GM18861 (cell line): ENCODE measurements at regions not wholly inside any gene's neighbourhood (a gene's known extent, or its start where the extent isn't known, plus 50 kb on each side); places are given as distances from the start of the nearest gene placed in this dataset.

Experiments
- ATAC-seq: cut with Tn5 transposase; IDR thresholded peaks from one replicate; pipeline ENCODE4 v1.9.1; 2021; ENCODE audit not compliant: unreplicated experiment

- ATAC-seq: no peak
These were observed 480.0 kb upstream of the ROBO1 start for GRCh38 chr3:80247766-80248165.

GRCh38 chr3:80244390-80244789 lies 476.6 kb upstream of the ROBO1 start:
- no peak for ATAC-seq

GRCh38 chr3:80241791-80242190 lies 474.0 kb upstream of the ROBO1 start:
- no peak for ATAC-seq

GRCh38 chr3:80239301-80239700 lies 471.5 kb upstream of the ROBO1 start:
- no peak for ATAC-seq

GRCh38 chr3:80238606-80239005 lies 470.8 kb upstream of the ROBO1 start:
- no peak for ATAC-seq

GRCh38 chr3:80238152-80238551 lies 470.4 kb upstream of the ROBO1 start:
- ATAC-seq: no peak

- ATAC-seq: no peak
These were observed 466.9 kb upstream of the ROBO1 start for GRCh38 chr3:80234706-80235105.

GRCh38 chr3:80233576-80233975 lies 465.8 kb upstream of the ROBO1 start:
- ATAC-seq: no peak

GRCh38 chr3:80232760-80233159 lies 465.0 kb upstream of the ROBO1 start:
- ATAC-seq: no peak

GRCh38 chr3:80230962-80231361 lies 463.2 kb upstream of the ROBO1 start:
- ATAC-seq: no peak

- ATAC-seq: no peak
These were observed 459.4 kb upstream of the ROBO1 start for GRCh38 chr3:80227216-80227615.

GRCh38 chr3:80215191-80215590 lies 447.4 kb upstream of the ROBO1 start:
- no peak for ATAC-seq

- ATAC-seq: no peak
These were observed 445.3 kb upstream of the ROBO1 start for GRCh38 chr3:80213086-80213485.

- no peak for ATAC-seq
These were observed 425.1 kb upstream of the ROBO1 start for GRCh38 chr3:80192936-80193335.

GRCh38 chr3:80190051-80190450 lies 422.3 kb upstream of the ROBO1 start:
- ATAC-seq: no peak

- no peak for ATAC-seq
These were observed 420.2 kb upstream of the ROBO1 start for GRCh38 chr3:80187981-80188380.

GRCh38 chr3:80159990-80160506 lies 392.2 kb upstream of the ROBO1 start:
- no peak for ATAC-seq

- no peak for ATAC-seq
These were observed 390.5 kb upstream of the ROBO1 start for GRCh38 chr3:80158332-80158731.

- ATAC-seq: no peak
These were observed 389.7 kb upstream of the ROBO1 start for GRCh38 chr3:80157546-80157945.

GRCh38 chr3:80152692-80153091 lies 384.9 kb upstream of the ROBO1 start:
- ATAC-seq: no peak

GRCh38 chr3:80142714-80143113 lies 374.9 kb upstream of the ROBO1 start:
- no peak for ATAC-seq

- ATAC-seq: no peak
These were observed 373.8 kb upstream of the ROBO1 start for GRCh38 chr3:80141557-80141956.

GRCh38 chr3:80116281-80116680 lies 348.5 kb upstream of the ROBO1 start:
- no peak for ATAC-seq

- no peak for ATAC-seq
These were observed 346.9 kb upstream of the ROBO1 start for GRCh38 chr3:80114694-80115093.
